ENCODE measurements at regions not wholly inside any gene's neighbourhood (a gene's known extent, or its start where the extent isn't known, plus 50 kb on each side); places are given as distances from the start of the nearest gene placed in this dataset.

GRCh38 chr5:133845271-133845670 is 123.2 kb downstream of the C5orf15 start:
- TF ChIP-seq CTCF (IDR thresholded peaks at IDR 0.05) (no peak), POLR2A (IDR thresholded peaks at IDR 0.05) (no peak)

Data from testis (tissue), 2 donors.